GM13977 (cell line): ENCODE measurements at regions not wholly inside any gene's neighbourhood (a gene's known extent, or its start where the extent isn't known, plus 50 kb on each side); places are given as distances from the start of the nearest gene placed in this dataset.
"Not testable (repeated sequence)": the region's sequence is repeated elsewhere in the genome, so short reads cannot be mapped to it uniquely, and the experiment has no call there.

Experiments used
- DNase-seq: peaks from one replicate; pipeline ENCODE4 v3.0.0; 2012; ENCODE audit warnings: low spot score
- CTCF ChIP-seq: IDR thresholded peaks from 2 replicates; pipeline ENCODE4 v1.5.1; 2012; ENCODE audit warnings: mild to moderate bottlenecking, control low read depth; ENCODE audit not compliant: insufficient read depth; ENCODE audit errors: extremely low read depth, missing control alignments
- in situ Hi-C: fragments of 300-500 bp; cut with MboI; formaldehyde crosslinking; loops from one replicate; pipeline ENCODE4 v1.12.0; 2022; ENCODE audit warnings: low sequenced_read_pairs, low pct_unique_long_range_greater_than_20kb, mixed read lengths, inconsistent platforms; ENCODE audit not compliant: unreplicated experiment

- TF ChIP-seq CTCF, result no peak
- DNase-seq, result no peak
- in situ Hi-C loops, result no loop called here
Observed at GRCh38 chr2:215537611-215538010, 101.7 kb upstream of the FN1 start.

GRCh38 chr2:215536510-215536909 is 100.6 kb upstream of the FN1 start:
- no peak for TF ChIP-seq CTCF
- in situ Hi-C loops, result no loop called here
- no peak for DNase-seq

GRCh38 chr2:215535741-215536140 is 99.9 kb upstream of the FN1 start:
- in situ Hi-C loops, result no loop called here
- DNase-seq, result no peak
- no peak for TF ChIP-seq CTCF

GRCh38 chr2:215535125-215535668 is 99.3 kb upstream of the FN1 start:
- no peak for DNase-seq
- in situ Hi-C loops, result no loop called here
- no peak for TF ChIP-seq CTCF

- in situ Hi-C loops, result not testable (repeated sequence)
Observed at GRCh38 chr2:215533716-215534115, 97.8 kb upstream of the FN1 start.

GRCh38 chr2:215532844-215533243 is 97.0 kb upstream of the FN1 start:
- TF ChIP-seq CTCF, result no peak
- in situ Hi-C loops, result no loop called here
- DNase-seq, result no peak

More at GRCh38 chr2:215533716-215534115, 97.8 kb upstream of the FN1 start:
- DNase-seq, result not testable (repeated sequence)

- in situ Hi-C loops, result no loop called here
- no peak for TF ChIP-seq CTCF
- DNase-seq, result no peak
Observed at GRCh38 chr2:215531284-215531683, 95.4 kb upstream of the FN1 start.
